ENCODE measurements at regions not wholly inside any gene's neighbourhood (a gene's known extent, or its start where the extent isn't known, plus 50 kb on each side); places are given as distances from the start of the nearest gene placed in this dataset.

DNA sequence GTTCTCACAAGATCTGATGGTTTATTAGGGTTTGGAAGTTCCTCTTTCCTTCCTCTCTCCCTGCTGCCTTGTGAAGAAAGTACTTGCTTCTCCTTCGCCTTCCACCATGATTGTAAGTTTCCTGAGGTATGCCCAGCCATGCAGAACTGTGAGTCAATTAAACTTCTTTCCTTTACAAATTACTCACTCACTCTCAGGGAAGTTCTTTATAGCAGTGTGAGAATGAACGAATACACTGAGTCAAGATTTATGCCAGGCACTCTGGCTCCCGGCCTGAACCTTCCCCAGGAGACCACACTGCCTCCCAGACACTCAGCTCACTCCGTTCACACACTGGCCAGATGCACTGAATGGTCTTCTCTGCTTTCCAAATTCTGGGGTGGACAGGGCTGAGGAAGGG lies 308.3 kb upstream of the AJAP1 start:
- TF ChIP-seq, protein P1, sequence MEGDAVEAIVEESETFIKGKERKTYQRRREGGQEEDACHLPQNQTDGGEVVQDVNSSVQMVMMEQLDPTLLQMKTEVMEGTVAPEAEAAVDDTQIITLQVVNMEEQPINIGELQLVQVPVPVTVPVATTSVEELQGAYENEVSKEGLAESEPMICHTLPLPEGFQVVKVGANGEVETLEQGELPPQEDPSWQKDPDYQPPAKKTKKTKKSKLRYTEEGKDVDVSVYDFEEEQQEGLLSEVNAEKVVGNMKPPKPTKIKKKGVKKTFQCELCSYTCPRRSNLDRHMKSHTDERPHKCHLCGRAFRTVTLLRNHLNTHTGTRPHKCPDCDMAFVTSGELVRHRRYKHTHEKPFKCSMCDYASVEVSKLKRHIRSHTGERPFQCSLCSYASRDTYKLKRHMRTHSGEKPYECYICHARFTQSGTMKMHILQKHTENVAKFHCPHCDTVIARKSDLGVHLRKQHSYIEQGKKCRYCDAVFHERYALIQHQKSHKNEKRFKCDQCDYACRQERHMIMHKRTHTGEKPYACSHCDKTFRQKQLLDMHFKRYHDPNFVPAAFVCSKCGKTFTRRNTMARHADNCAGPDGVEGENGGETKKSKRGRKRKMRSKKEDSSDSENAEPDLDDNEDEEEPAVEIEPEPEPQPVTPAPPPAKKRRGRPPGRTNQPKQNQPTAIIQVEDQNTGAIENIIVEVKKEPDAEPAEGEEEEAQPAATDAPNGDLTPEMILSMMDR (IDR thresholded peaks at IDR 0.05), result no peak
- TF ChIP-seq POLR2AphosphoS5 (IDR thresholded peaks at IDR 0.05; ENCODE audit: low read depth, low read length), result no peak

Measured in Panc1 (cell line).